ENCODE measurements at regions not wholly inside any gene's neighbourhood (a gene's known extent, or its start where the extent isn't known, plus 50 kb on each side); places are given as distances from the start of the nearest gene placed in this dataset.

GRCh38 chr4:62394766-62395165, 1194.6 kb downstream of the ADGRL3 start:
- no peak for DNase-seq (ENCODE audit: low spot score)

- no peak for DNase-seq (ENCODE audit: low spot score)
Observed at GRCh38 chr4:62387808-62388207, 1187.7 kb downstream of the ADGRL3 start.

- DNase-seq (ENCODE audit: low spot score), result no peak
Observed at GRCh38 chr4:62377700-62378099, 1177.6 kb downstream of the ADGRL3 start.

- DNase-seq (ENCODE audit: low spot score), result no peak
Observed at GRCh38 chr4:62377245-62377644, 1177.1 kb downstream of the ADGRL3 start.

- DNase-seq (ENCODE audit: low spot score), result no peak
Observed at GRCh38 chr4:62366939-62367338, 1166.8 kb downstream of the ADGRL3 start.

- DNase-seq (ENCODE audit: low spot score), result no peak
Observed at GRCh38 chr4:62360156-62360545, 1160.0 kb downstream of the ADGRL3 start.

GRCh38 chr4:62359441-62360155, 1159.5 kb downstream of the ADGRL3 start:
- DNase-seq (ENCODE audit: low spot score), result no peak

- no peak for DNase-seq (ENCODE audit: low spot score)
Observed at GRCh38 chr4:62344915-62345314, 1144.8 kb downstream of the ADGRL3 start.

GRCh38 chr4:62344474-62344873, 1144.3 kb downstream of the ADGRL3 start:
- DNase-seq (ENCODE audit: low spot score), result no peak

GRCh38 chr4:62342346-62342745, 1142.2 kb downstream of the ADGRL3 start:
- no peak for DNase-seq (ENCODE audit: low spot score)

- DNase-seq (ENCODE audit: low spot score), result no peak
Observed at GRCh38 chr4:62328526-62328925, 1128.4 kb downstream of the ADGRL3 start.

GRCh38 chr4:62327612-62328297, 1127.6 kb downstream of the ADGRL3 start:
- no peak for DNase-seq (ENCODE audit: low spot score)

GRCh38 chr4:62324215-62324614, 1124.1 kb downstream of the ADGRL3 start:
- DNase-seq (ENCODE audit: low spot score), result no peak

- no peak for DNase-seq (ENCODE audit: low spot score)
Observed at GRCh38 chr4:62320612-62321011, 1120.5 kb downstream of the ADGRL3 start.

- peak; percentile 68 for DNase-seq (ENCODE audit: low spot score)
Observed at GRCh38 chr4:62302710-62303109, 1102.6 kb downstream of the ADGRL3 start.

- no peak for DNase-seq (ENCODE audit: low spot score)
Observed at GRCh38 chr4:62301500-62301899, 1101.4 kb downstream of the ADGRL3 start.

GRCh38 chr4:62293551-62293950, 1093.4 kb downstream of the ADGRL3 start:
- no peak for DNase-seq (ENCODE audit: low spot score)

GRCh38 chr4:62292911-62293310, 1092.8 kb downstream of the ADGRL3 start:
- no peak for DNase-seq (ENCODE audit: low spot score)

GRCh38 chr4:62288808-62289541, 1088.8 kb downstream of the ADGRL3 start:
- DNase-seq (ENCODE audit: low spot score), result no peak

GRCh38 chr4:62285026-62285425, 1084.9 kb downstream of the ADGRL3 start:
- no peak for DNase-seq (ENCODE audit: low spot score)

GRCh38 chr4:62279689-62280088, 1079.6 kb downstream of the ADGRL3 start:
- no peak for DNase-seq (ENCODE audit: low spot score)

GRCh38 chr4:62275470-62275869, 1075.3 kb downstream of the ADGRL3 start:
- DNase-seq (ENCODE audit: low spot score), result no peak

Measured in mesenteric fat pad (tissue), 1 donor.